Transverse colon (tissue), 4 donors: ENCODE measurements at regions not wholly inside any gene's neighbourhood (a gene's known extent, or its start where the extent isn't known, plus 50 kb on each side); places are given as distances from the start of the nearest gene placed in this dataset.
"Not testable (repeated sequence)": the region's sequence is repeated elsewhere in the genome, so short reads cannot be mapped to it uniquely, and the experiment has no call there.

ENCODE experiments used
- DNase-seq: peaks from one replicate; pipeline ENCODE4 v3.0.0-alpha.2; 2019
- H3K27ac ChIP-seq, 4 donors: fragments of 200-600 bp; sonication (generic); 2 replicates each; pipeline ENCODE4 v1.5.1; 2016 to 2018; ENCODE audit warnings: inconsistent platforms in 4 of 4
- H3K27me3 ChIP-seq: fragments of 200-600 bp; sonication (generic); 2 replicates; pipeline ENCODE4 v1.5.1; 2017; ENCODE audit warnings: inconsistent platforms
- H3K36me3 ChIP-seq, 4 donors: fragments of 200-600 bp; sonication (generic); 2 replicates each; pipeline ENCODE4 v1.5.1; 2017 to 2019; ENCODE audit warnings: inconsistent platforms in 4 of 4
- H3K4me1 ChIP-seq, 4 donors: fragments of 200-600 bp; sonication (generic); 2 replicates each; pipeline ENCODE4 v1.5.1; 2017 to 2020; ENCODE audit warnings: inconsistent platforms in 4 of 4
- H3K4me3 ChIP-seq, 4 donors: fragments of 200-600 bp; sonication (generic); 1 replicate in 1 of 4; 2 replicates in 3 of 4; pipeline versions ENCODE4 v1.5.1 to v1.6.1; 2017 to 2019; ENCODE audit warnings: inconsistent platforms in 4 of 4
- H3K9me3 ChIP-seq, 2 donors: fragments of 200-600 bp; sonication (generic); 2 replicates each; pipeline ENCODE4 v1.5.1; 2017 to 2019; ENCODE audit warnings: inconsistent platforms in 2 of 2
- EP300 ChIP-seq: sonication (generic); formaldehyde crosslinking; IDR thresholded peaks from one replicate; pipeline ENCODE4 v1.6.1; 2017; ENCODE audit warnings: antibody characterized with exemption, low read depth
- POLR2A ChIP-seq: fragments of 450-650 bp; IDR thresholded peaks from one replicate; pipeline ENCODE4 v1.6.1; 2016; ENCODE audit warnings: antibody characterized with exemption, mild to moderate bottlenecking, moderate library complexity
- POLR2AphosphoS5 ChIP-seq, 3 donors: sonication (generic); formaldehyde crosslinking; IDR thresholded peaks; one replicate each; pipeline ENCODE4 v1.6.1; 2016; ENCODE audit warnings: antibody characterized with exemption in 3 of 3
- WGBS, 2 donors: methylation state at CpG; one replicate each; pipeline ENCODE4 v1.1.5; 2018; ENCODE audit warnings: low coverage in 1 of 2; 5-methylcytosine and 5-hydroxymethylcytosine counted together
- in situ Hi-C, 4 donors: fragments of 200-750 bp; cut with MboI; loops; one replicate each; pipeline versions ENCODE4 v1.15.0 to v1.15.1; 2017; ENCODE audit warnings: low sequenced_read_pairs in 3 of 4, low pct_ligation_motif_present in 1 of 4, low pct_unique_long_range_greater_than_20kb in 1 of 4
- intact Hi-C: fragments of 100-400 bp; cut with DNase I; formaldehyde crosslinking; loops from one replicate; pipeline ENCODE4 v1.15.1; 2023; ENCODE audit warnings: low total_unique reads
- TF ChIP-seq, protein P1 (sequence below), 5 experiments: fragments of 200-600 bp in 3 of 5; fragments of 450-650 bp in 2 of 5; sonication (generic) in 3 of 5; IDR thresholded peaks; 1 replicate in 2 of 5; 2 replicates in 3 of 5; pipeline ENCODE4 v1.5.1; 2016 to 2017; ENCODE audit warnings: antibody characterized with exemption in 5 of 5, inconsistent platforms in 3 of 5, mild to moderate bottlenecking in 2 of 5, moderate library complexity in 1 of 5

- 45% methylated on average over 1 of the region's 1 CpG; no CpG with 5 or more reads in 1 of the 2 donors for WGBS, 2 donors
- in situ Hi-C loops (loop anchor here in 1 of 4 donors (25.0 kb wide), 1 partner anchor 875 kb away; the partner anchor contains the start of gene FOXP1), intact Hi-C loops (loop anchor here (10.0 kb wide), 1 partner anchor 592 kb away; no protein-coding TSS in a partner anchor)
- Histone ChIP-seq H3K36me3 (no peaks in the 10 kb centered on the region), H3K27me3 (no peaks in the 10 kb centered on the region), H3K4me1 (no peaks in the 10 kb centered on the region), H3K27ac (no peak overlapping the region), H3K9me3 (peaks cover 11 to 14% of the 10 kb centered on the region in 2 donors), H3K4me3 (no peak overlapping the region)
- TF ChIP-seq POLR2A (no peak), EP300 (no peak), POLR2AphosphoS5 (IDR thresholded peaks at IDR 0.05) (no peak)
- TF ChIP-seq, protein P1, sequence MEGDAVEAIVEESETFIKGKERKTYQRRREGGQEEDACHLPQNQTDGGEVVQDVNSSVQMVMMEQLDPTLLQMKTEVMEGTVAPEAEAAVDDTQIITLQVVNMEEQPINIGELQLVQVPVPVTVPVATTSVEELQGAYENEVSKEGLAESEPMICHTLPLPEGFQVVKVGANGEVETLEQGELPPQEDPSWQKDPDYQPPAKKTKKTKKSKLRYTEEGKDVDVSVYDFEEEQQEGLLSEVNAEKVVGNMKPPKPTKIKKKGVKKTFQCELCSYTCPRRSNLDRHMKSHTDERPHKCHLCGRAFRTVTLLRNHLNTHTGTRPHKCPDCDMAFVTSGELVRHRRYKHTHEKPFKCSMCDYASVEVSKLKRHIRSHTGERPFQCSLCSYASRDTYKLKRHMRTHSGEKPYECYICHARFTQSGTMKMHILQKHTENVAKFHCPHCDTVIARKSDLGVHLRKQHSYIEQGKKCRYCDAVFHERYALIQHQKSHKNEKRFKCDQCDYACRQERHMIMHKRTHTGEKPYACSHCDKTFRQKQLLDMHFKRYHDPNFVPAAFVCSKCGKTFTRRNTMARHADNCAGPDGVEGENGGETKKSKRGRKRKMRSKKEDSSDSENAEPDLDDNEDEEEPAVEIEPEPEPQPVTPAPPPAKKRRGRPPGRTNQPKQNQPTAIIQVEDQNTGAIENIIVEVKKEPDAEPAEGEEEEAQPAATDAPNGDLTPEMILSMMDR (IDR thresholded peaks at IDR 0.05): no peak
- no peak for DNase-seq
Observed at GRCh38 chr3:70712449-70713082, 400.1 kb upstream of the MDFIC2 start.

- no peaks in the 10 kb centered on the region for H3K4me1 ChIP-seq
- no peak overlapping the region for H3K4me3 ChIP-seq
- H3K27ac ChIP-seq: no peak overlapping the region
- H3K36me3 ChIP-seq: no peaks in the 10 kb centered on the region
- WGBS, 2 donors: 58 to 59% methylated on average over 11 to 16 of the region's 16 CpGs
- no peak for TF ChIP-seq POLR2A
- TF ChIP-seq, protein P1 (IDR thresholded peaks at IDR 0.05): no peak
- no peak for TF ChIP-seq POLR2AphosphoS5 (IDR thresholded peaks at IDR 0.05)
- TF ChIP-seq EP300: no peak
- DNase-seq: no peak
- no peaks in the 10 kb centered on the region for H3K9me3 ChIP-seq
- H3K27me3 ChIP-seq: no peaks in the 10 kb centered on the region
- intact Hi-C loops: no loop called here
- in situ Hi-C loops: loop anchor here in 1 of 4 donors (25.0 kb wide), 1 partner anchor 884 kb away; the partner anchor contains the start of gene FOXP1
Observed at GRCh38 chr3:70703305-70704102, 391.1 kb upstream of the MDFIC2 start.

- in situ Hi-C loops (loop anchor here in 1 of 4 donors (25.0 kb wide), 1 partner anchor 885 kb away; the partner anchor contains the start of gene FOXP1), intact Hi-C loops (no loop called here)
- H3K4me3 ChIP-seq: no peak overlapping the region
- 42 to 46% methylated on average over 2 of the region's 2 CpGs for WGBS, 2 donors
- no peaks in the 10 kb centered on the region for H3K36me3 ChIP-seq
- no peaks in the 10 kb centered on the region for H3K9me3 ChIP-seq
- TF ChIP-seq POLR2AphosphoS5 (IDR thresholded peaks at IDR 0.05): no peak
- TF ChIP-seq EP300: no peak
- TF ChIP-seq POLR2A: no peak
- TF ChIP-seq, protein P1 (IDR thresholded peaks at IDR 0.05): no peak
- H3K27ac ChIP-seq: no peak overlapping the region
- no peak for DNase-seq
- H3K27me3 ChIP-seq: no peaks in the 10 kb centered on the region
- no peaks in the 10 kb centered on the region for H3K4me1 ChIP-seq
Observed at GRCh38 chr3:70702132-70702531, 389.7 kb upstream of the MDFIC2 start.

DNA sequence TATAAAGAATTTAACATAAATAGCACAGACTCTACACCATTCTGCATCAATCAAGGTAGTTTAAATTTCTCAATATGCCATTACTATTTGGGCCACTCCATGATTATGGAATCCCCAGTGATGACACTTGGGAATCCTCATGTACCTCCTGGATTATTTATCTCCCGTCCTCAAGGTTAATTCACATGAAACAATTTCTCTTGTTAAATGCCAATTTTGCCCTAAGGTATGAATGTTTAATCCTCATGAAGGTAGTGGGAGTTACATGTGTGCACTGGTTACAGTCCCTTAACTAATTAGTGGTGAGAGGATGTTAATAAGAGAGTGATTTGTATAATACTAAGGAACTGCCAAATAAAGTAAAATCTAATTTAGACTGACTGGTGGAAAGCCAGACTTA is 372.3 kb upstream of the MDFIC2 start:
- H3K27me3 ChIP-seq: no peaks in the 10 kb centered on the region
- in situ Hi-C loops (no loop called here), intact Hi-C loops (no loop called here)
- no peaks in the 10 kb centered on the region for H3K36me3 ChIP-seq
- no peak overlapping the region for H3K4me3 ChIP-seq
- no peak for DNase-seq
- no peaks in the 10 kb centered on the region for H3K9me3 ChIP-seq
- WGBS, 2 donors: 77 to 88% methylated on average over 1 of the region's 1 CpG
- H3K27ac ChIP-seq: no peak overlapping the region
- no peak for TF ChIP-seq EP300
- TF ChIP-seq, protein P1 (IDR thresholded peaks at IDR 0.05): no peak
- TF ChIP-seq POLR2AphosphoS5 (IDR thresholded peaks at IDR 0.05): no peak
- TF ChIP-seq POLR2A: no peak
- H3K4me1 ChIP-seq: no peaks in the 10 kb centered on the region

- H3K27ac ChIP-seq, H3K36me3 ChIP-seq, H3K4me3 ChIP-seq, in situ Hi-C loops, intact Hi-C loops, H3K27me3 ChIP-seq, H3K4me1 ChIP-seq, H3K9me3 ChIP-seq, DNase-seq: not testable (repeated sequence)
- WGBS, 2 donors: 76 to 83% methylated on average over 1 to 3 of the region's 3 CpGs
Observed at GRCh38 chr3:70675810-70676209, 363.4 kb upstream of the MDFIC2 start.
